SK-N-SH (cell line): ENCODE measurements at regions not wholly inside any gene's neighbourhood (a gene's known extent, or its start where the extent isn't known, plus 50 kb on each side); places are given as distances from the start of the nearest gene placed in this dataset.

Source experiments
- CHD2 ChIP-seq: fragments of 150-350 bp; IDR thresholded peaks from 2 replicates; pipeline ENCODE4 v1.6.1; 2018; ENCODE audit warnings: low read length; ENCODE audit not compliant: partially characterized antibody
- EP300 ChIP-seq, 2 experiments: IDR thresholded peaks; 2 replicates each; pipeline versions ENCODE4 v1.4.0 to v1.6.1; 2012; ENCODE audit warnings: borderline replicate concordance in 1 of 2, low read depth in 1 of 2, low read length in 1 of 2
- FOXJ3 ChIP-seq: sonication (generic); formaldehyde crosslinking; IDR thresholded peaks from 2 replicates; pipeline ENCODE4 v1.5.1; 2020; ENCODE audit warnings: mild to moderate bottlenecking, missing genetic modification reagents
- GATA2 ChIP-seq: sonication (generic); formaldehyde crosslinking; IDR thresholded peaks from 2 replicates; pipeline ENCODE4 v1.5.0; 2020; ENCODE audit warnings: mild to moderate bottlenecking, missing genetic modification reagents
- MEF2A ChIP-seq: IDR thresholded peaks from 2 replicates; pipeline ENCODE4 v1.4.0; 2012; ENCODE audit warnings: low read depth, borderline replicate concordance
- POLR2AphosphoS5 ChIP-seq: IDR thresholded peaks from 2 replicates; pipeline ENCODE4 v1.6.1; 2012; ENCODE audit warnings: low read depth, low read length
- RXRA ChIP-seq: IDR thresholded peaks from 2 replicates; pipeline ENCODE4 v1.4.0; 2012; ENCODE audit warnings: low read depth, mild to moderate bottlenecking, borderline replicate concordance
- SMC3 ChIP-seq: IDR thresholded peaks from 2 replicates; pipeline ENCODE4 v1.6.1; 2012; ENCODE audit warnings: low read depth, low read length, improper control_type of control experiment
- TF ChIP-seq, protein P1 (sequence below): fragments of 200-600 bp; sonication (generic); IDR thresholded peaks from 2 replicates; pipeline ENCODE4 v1.6.1; 2017; ENCODE audit warnings: antibody characterized with exemption, mild to moderate bottlenecking, moderate library complexity
- TF ChIP-seq, protein P2 (sequence below): IDR thresholded peaks from 2 replicates; pipeline ENCODE4 v1.4.0; 2012; ENCODE audit warnings: low read depth

DNA sequence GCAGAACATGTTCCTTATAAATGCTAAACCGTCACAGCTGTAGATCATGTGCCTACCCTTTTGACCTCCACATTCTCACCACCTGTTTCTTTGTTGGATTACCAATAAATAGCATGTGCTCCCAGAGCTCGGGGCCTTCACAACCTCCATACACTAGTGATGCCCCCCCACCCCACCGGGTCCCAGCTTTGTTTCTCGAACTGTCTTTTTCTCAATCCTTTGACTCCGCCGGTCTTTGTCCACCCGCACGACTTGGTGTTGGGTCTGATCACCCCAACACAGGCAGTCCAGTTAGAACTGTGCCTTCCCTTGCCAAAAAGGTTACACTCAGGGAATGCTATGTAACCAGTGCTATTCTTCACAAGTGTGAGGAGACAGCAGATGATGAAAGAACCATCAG, 485.9 kb upstream of the C9orf72 start:
- TF ChIP-seq, protein P1, sequence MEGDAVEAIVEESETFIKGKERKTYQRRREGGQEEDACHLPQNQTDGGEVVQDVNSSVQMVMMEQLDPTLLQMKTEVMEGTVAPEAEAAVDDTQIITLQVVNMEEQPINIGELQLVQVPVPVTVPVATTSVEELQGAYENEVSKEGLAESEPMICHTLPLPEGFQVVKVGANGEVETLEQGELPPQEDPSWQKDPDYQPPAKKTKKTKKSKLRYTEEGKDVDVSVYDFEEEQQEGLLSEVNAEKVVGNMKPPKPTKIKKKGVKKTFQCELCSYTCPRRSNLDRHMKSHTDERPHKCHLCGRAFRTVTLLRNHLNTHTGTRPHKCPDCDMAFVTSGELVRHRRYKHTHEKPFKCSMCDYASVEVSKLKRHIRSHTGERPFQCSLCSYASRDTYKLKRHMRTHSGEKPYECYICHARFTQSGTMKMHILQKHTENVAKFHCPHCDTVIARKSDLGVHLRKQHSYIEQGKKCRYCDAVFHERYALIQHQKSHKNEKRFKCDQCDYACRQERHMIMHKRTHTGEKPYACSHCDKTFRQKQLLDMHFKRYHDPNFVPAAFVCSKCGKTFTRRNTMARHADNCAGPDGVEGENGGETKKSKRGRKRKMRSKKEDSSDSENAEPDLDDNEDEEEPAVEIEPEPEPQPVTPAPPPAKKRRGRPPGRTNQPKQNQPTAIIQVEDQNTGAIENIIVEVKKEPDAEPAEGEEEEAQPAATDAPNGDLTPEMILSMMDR: no peak
- TF ChIP-seq SMC3 (no peak), CHD2 (no peak), GATA2 (CRISPR knock-in tag) (no peak), POLR2AphosphoS5 (no peak), EP300 (IDR thresholded peaks at IDR 0.05; ENCODE audit: borderline replicate concordance in 1 of 2, low read depth in 1 of 2, low read length in 1 of 2) (no peak), FOXJ3 (CRISPR knock-in tag) (no peak), MEF2A (no peak), RXRA (no peak)
- TF ChIP-seq, protein P2, sequence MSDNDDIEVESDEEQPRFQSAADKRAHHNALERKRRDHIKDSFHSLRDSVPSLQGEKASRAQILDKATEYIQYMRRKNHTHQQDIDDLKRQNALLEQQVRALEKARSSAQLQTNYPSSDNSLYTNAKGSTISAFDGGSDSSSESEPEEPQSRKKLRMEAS: no peak
